NOMO-1 treated with dmso at 0.1 percent for 144 hours (cell line): ENCODE measurements at regions not wholly inside any gene's neighbourhood (a gene's known extent, or its start where the extent isn't known, plus 50 kb on each side); places are given as distances from the start of the nearest gene placed in this dataset.

ENCODE experiments used
- DNase-seq: peaks from one replicate; lab custom pipeline; 2025; ENCODE audit not compliant: unreplicated experiment; lab: John Stamatoyannopoulos, UW

DNA sequence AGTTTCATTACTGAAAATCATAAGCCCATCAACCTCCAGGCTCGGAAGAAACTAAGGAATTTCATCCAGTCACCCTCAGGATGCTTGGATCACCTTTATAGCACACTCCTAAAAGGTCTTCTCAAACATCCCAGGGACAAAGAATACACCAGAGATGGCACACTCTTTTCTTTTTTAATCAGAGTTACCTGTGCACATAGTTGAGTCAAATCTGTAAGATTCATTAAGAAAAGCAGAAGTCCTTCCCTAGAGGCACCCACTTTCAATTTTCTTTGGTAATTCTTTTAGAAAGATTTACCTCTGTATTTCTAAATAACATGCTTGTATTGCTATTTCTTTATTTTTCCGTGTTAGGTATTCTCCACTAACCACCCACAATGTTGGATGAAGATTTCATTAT is 50.6 kb upstream of the IL6 start:
- no peak for DNase-seq

GRCh38 chr7:22675917-22676343 is 51.1 kb upstream of the IL6 start:
- no peak for DNase-seq

- DNase-seq = no peak
Observed at GRCh38 chr7:22675421-22675820, 51.6 kb upstream of the IL6 start.

- no peak for DNase-seq
Observed at GRCh38 chr7:22672846-22673680, 53.9 kb upstream of the IL6 start.

GRCh38 chr7:22671177-22671879 is 55.7 kb upstream of the IL6 start:
- DNase-seq = no peak

GRCh38 chr7:22670422-22670815 is 56.6 kb upstream of the IL6 start:
- no peak for DNase-seq

DNA sequence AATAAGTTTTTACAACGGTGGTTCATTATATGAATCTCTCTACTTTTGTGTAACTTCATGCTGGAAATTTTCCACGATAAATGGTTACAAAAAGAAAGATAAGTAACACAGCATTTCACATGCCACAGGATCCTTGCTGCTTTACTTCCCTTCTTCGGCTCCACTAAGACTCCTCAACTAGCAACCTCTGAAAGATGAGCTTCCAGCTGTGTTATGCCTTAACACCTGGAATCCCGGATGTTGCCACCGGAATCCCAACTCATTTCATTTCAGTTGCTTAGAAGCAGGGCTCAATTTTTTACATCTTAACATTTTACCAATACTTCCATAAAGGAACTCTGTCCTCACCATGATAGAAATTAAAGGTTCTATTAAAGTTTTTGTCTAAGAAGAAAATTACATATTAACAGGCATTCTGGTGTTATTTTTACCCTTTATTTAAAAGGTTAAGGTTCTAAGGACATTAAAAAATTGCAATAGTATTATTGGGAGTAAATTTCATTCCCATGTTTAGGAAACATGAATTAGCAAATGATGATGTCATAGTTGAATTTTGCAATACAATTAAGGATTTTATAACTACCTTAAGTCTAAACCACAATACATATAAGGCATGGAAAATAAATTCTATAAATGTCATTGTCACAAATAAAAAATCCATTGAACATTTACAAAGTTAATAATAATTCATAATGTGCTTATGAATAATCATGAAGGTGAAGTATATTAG is 57.1 kb upstream of the IL6 start:
- no peak for DNase-seq

DNA sequence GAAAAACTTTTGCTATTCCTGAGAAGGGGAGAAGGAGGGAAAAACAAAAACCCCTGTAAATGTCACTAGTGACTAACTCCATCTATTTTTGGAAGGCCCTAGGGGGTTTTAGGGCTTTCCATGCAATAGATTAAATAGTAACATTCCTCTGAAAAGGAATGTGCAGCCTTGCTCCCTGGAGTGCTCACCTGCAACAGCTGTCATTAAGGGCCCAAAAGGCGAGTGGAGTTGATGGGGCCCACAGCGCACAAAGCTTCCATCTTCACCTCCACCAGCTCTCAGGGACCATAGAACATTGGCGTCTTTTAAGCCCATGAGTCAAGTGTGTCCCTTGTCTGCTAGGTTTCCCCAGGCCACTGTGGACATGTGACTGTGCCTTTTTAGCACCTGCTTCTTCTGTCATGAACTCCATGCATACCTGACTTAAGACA is 58.0 kb upstream of the IL6 start:
- no peak for DNase-seq

GRCh38 chr7:22667562-22668239 is 59.3 kb upstream of the IL6 start:
- no peak for DNase-seq

- DNase-seq = no peak
Observed at GRCh38 chr7:22667187-22667561, 59.8 kb upstream of the IL6 start.

GRCh38 chr7:22666732-22667131 is 60.3 kb upstream of the IL6 start:
- DNase-seq = no peak

- DNase-seq = no peak
Observed at GRCh38 chr7:22665923-22666322, 61.1 kb upstream of the IL6 start.

DNA sequence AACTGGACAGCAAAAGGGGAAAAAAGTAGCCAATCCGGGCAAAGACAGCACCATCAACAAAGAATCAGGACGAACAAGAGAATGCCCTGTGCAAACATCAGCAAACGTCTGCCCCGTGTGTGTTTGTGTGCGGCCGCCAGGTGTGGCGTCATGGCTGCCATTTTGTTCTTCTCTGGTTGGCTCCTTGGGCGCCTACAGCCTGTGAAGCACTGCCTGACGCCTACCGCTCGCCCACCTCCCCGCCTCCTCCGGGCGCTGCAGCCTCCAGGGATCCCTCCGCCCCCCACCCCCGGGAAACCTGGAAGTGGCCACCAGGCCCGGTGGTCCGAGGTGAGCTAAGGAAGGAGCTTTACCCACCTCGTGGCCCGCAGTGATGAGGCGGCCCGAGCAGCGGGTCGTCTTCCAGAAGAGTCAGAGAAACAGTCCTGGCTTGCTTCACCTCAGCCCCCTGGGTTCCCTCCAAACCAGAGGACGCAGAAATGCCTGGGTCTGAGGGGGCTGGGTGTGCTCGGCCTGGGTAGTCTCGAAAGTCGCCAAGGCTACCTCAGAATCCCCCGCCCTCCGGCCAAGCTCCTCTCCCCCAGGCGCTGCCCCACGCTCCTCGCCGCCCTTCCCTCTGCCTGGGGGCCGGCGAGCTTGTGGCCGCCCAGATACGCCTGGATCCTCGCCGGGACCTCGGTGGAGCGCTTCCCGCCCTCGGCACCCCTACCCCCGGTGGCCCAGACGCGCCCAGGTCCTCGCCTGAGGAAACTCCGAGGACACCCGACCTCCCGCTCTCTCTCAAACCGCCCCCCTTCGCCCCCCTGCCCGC is 61.8 kb upstream of the IL6 start:
- DNase-seq = no peak

GRCh38 chr7:22663721-22664120 is 63.3 kb upstream of the IL6 start:
- no peak for DNase-seq

DNA sequence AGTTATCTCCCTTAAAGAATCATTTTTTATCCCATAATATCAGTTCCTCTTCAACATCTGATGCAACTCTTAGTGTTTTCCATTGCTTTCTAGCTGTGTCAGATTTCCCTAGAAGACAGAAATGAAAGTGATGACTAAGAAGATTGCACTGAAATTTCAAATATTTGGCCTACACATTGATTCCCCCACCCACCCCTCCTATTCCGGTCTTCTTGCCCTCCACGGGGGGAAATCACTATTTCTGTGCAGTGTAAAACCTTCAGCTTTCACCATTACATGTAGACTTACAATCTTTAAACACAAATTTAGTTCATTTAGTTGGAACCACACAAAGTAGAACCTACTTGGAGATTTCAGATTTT is 63.7 kb upstream of the IL6 start:
- peak; percentile 39 for DNase-seq

DNA sequence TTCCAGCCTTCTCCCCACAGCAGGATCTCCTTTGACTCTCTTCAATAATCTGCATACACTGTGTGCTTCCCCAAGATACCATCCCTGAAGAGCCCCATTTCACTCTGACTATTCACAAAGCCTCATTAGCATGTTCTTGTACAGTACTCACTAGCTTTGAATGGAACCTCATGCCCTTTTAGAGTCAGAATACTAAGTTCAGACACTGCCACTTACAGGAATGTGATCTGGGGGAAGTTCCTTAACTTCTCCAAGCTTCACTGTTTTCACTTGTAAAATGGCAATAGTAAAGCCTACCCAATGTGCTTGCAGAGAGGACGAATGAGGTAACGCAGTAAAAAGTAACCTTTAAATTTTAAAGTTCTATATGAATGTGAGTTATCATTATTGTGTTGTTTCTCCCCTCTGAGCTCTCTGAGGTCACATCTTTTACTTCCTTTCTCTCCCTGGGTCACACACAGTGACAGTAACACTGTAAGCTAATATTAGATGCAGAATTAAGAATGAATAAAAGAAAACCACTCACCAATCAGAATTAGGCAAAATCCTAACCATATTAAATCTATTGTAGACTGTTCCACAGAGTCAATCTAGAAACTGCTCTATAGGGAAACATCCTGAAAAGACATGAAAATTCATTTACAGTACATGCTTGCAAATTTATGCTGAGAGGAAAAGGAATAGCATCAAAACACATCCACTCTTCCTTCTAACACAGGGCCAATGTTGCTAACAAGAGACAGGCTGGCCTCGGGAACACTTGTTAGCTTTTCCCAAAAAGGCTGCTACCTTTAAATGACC is 64.2 kb upstream of the IL6 start:
- no peak for DNase-seq

- DNase-seq = no peak
Observed at GRCh38 chr7:22662036-22662435, 65.0 kb upstream of the IL6 start.

- no peak for DNase-seq
Observed at GRCh38 chr7:22660732-22661131, 66.3 kb upstream of the IL6 start.

GRCh38 chr7:22660293-22660692 is 66.7 kb upstream of the IL6 start:
- no peak for DNase-seq

DNA sequence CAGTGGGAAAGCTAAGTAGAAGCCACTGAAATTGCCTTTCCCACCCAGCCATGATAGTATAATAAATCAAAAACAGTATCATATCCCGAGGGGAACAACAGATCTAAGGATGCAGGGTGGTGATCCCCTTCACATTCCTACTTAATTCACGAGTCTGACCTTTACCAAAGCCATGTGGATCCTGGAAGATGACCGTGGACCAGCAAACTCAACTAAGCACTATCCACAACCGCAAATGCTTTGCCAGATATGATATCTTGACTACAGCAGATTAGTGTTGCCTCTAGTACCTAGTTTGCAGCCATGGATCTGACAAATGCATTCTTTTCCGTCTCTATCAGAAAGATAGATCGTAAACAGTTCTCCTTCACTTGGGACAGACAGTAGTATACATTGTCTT is 67.3 kb upstream of the IL6 start:
- DNase-seq = no peak
